ENCODE measurements at regions not wholly inside any gene's neighbourhood (a gene's known extent, or its start where the extent isn't known, plus 50 kb on each side); places are given as distances from the start of the nearest gene placed in this dataset.

DNA sequence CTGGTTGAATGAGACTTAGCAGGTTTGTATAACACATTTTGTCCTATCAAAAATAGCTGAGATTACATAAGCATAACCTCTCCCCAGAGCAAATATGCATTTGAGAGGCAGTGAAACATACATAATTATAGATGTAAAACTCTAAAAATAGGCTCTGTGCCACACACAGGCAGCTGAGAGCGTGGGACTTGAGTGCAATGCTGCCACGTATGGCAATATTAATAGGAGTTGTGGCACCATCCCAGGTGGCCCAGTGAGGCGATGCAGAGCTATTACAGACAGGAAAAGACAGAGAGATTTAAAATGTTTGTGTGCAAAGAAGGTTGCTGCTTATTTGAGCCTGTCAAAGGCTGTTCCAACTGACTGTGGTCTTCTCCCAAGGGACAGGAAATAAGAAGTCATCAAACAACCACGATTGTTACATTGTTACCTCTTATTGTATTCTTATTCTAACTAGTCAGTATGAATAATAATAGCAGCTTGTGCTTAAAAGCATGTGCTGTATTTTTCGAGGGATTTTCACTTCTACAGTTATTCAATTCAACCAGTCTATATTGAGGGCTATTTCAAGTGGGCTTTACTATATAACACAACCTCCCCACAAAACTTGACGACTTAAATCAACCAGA lies 116.5 kb downstream of the SALL1 start:
- DNase-seq, result no peak

DNA sequence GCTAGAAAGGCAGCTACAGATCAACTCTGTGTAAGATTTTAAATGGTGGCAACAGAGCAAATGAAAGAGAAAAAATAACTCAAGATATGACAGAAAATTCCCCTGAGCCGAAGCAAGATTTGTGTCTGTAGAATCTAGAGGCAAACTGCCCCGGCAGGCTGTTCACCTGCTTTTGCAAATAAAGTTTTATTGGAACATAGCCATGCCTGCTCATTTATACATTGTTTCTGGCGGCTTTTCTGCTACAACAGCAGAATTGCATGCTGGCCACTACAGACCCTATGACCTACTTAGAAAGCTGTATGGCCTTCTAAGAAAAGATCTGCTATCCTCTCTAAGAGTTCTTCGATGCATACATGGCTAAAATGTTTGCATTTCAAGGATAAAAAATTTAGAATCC lies 119.5 kb downstream of the SALL1 start:
- no peak for DNase-seq

DNA sequence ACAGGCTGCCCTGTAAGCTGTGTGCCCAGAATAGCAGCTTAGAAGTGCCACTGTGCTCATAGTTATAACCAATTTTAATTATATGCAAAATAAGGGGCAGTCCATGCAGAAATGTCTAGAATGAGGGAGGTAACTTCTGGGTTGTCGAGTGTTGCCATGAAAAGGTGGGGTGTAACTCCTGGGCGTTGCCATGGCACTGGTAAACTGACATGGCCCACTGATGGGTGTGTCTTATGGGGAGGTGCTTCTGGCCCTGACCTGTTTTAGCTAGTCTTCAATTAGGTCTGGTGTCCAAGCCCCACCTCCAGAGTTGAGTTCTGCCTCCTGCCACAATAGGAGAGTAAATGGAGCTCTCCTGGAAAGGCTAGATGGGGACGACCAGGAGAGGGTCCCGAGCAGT lies 120.6 kb downstream of the SALL1 start:
- DNase-seq, result no peak

DNA sequence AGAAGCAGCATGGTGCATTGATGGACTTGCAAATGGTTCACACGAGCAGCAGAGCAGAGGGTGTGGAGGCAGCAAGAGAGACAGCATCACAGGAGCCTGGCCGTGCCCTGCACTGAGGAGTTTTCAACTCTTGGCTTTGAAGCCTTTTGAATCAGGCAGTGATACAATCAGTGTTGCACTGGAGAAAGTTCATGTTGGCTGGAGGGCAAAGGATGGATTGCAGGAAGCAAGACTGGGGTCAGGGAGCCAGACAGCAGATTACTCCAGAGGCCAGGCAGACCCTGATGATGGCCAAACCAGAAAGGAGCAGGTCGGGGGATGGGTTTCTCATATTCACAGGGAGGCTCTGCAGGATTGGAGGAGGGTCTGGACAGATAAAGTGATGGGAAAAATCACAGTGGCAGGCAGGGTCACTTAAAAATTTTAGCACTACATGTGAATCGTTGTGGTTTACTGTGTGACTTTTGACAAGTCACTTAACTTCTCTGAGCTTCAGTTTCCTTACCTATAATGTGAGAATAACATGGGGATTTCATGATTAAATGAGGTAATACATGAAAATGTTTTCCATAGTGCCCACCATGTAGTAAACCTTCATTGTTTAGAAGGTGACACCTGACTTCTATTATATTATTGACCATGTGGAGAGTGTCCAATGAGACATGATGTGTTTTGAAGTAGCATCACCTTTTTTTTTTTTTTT lies 125.3 kb downstream of the SALL1 start:
- DNase-seq, result no peak

DNA sequence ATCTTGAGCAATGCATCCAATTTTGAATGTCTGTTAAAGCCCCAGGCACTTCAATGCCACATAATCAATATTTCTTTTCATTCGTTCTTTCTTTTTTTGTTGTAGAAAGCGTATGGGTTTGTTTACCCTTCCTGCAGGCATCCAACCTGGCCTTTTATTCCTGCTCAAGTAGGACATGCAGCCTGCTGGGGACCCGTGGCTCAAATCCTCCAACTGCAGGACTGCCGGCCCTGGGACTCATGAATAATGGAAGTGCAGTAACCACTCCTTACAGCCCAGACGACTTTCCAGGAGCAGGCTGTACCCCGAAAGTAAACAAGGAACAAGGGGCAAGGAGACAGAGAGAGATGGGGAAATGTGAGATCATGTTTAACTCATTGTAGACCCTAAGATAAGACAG lies 126.4 kb downstream of the SALL1 start:
- DNase-seq, result no peak

- no peak for DNase-seq
Observed at GRCh38 chr16:51022955-51023354, 128.1 kb downstream of the SALL1 start.

- DNase-seq, result no peak
Observed at GRCh38 chr16:51019617-51020016, 131.5 kb downstream of the SALL1 start.

DNA sequence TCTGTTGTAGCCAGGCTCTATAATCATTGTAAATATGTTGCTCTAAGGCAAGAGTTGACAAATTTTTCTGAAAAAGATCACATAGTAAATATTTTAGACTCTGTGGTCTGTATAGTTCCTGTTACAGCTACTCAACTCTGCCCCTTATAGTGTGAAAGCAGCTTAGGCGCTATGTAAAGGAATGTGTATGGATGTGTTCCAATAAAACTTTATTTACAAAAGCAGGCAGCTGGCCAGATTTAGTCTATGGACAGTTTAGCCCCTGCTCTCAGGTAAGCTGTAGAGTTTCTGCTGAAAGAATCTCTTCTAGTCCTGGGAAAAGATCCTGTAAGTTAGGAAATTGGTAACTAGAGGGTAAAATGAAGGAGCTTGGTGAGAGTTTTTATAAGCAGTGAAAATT lies 133.1 kb downstream of the SALL1 start:
- no peak for DNase-seq

- no peak for DNase-seq
Observed at GRCh38 chr16:51012396-51012795, 138.7 kb downstream of the SALL1 start.

GRCh38 chr16:51010817-51011216 lies 140.3 kb downstream of the SALL1 start:
- DNase-seq, result no peak

DNA sequence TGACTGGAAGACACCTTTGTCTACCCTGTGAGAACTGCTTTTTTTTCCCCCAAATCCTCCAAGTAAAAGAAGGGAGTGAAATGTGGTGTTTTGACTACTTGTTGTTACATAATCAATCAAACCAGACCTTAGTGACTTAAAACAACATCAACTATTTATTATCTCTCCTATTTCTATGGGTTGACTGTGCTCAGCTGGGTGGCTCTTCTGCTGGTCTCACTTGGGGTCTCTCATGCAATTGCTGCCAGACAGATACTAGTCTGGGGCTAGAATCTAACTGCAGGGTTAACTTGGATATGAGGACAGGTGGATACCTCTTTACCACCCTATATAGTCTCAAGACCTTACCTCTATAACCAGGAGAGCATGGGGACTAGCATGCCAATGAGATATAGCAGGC lies 141.3 kb downstream of the SALL1 start:
- DNase-seq, result no peak

DNA sequence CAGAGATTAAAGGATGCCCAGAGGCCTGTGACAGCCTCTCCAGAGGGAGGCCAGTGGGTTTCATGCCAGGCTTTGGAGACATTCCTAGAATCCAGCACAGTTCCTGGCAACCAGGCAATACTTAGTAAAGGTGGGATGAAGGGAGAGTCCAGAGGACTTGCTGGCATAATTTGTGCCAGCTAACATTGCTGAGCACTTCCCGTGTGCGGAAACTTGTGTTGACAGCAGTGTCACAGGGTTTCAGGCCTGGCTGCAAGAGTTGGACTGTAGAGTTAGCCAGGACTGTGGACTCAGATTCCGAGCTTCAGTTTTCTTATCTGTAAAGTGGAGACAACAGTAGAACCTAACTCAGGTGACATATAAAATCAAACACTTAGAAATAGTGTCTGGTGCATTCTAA lies 141.7 kb downstream of the SALL1 start:
- no peak for DNase-seq

DNA sequence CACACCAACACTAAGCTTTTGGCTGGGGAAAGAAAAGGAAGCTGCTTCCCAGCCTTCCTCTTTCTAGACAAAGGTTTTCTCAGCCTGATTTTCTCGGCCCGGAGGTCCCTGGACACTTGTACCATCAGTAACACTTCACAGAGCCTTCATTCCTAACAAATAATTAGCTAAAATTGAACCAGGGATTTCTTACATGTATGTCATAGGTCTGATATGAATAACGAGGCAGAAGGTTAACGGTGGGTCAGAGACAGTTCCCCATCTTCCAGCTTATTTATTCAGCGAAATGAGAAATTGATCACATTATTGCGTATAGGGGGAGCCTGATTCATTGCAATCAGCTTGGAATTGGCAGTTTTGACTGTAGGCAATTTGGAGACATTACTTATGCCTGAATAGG lies 142.5 kb downstream of the SALL1 start:
- DNase-seq, result no peak

GRCh38 chr16:51008037-51008436 lies 143.0 kb downstream of the SALL1 start:
- no peak for DNase-seq

DNA sequence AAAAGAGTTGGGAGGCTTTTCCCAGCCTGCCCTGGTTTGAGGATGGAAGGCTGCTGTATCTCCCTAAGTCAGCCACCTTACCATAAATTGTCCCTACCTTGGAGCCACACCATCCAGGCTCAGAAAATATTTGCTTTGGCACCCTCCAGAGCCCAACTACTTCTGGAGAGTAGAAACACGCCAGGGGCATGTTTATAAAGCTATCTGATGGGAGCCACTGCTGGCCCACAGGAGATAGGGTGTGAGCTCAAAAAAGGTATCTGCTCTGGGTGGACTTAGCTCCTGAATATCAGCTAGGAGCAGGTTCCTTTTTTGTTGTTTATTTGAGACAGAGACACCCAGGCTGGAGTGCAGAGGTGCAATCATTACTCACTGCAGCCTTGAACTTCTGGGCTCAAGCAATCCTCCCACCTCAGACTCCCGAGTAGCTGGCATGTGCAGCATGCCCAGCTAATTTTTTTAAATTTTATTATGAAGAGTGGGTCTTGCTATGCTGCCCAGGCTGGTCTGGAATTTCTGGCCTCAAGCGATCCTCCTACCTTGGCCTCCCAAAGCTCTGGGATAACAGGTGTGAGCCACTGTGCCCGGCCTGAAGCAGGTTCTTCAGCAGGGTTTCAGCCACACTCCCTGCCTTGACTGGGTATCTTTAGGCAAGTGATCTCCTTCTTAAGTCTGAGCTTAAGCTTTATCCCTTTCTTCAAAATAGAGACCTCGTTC lies 147.1 kb downstream of the SALL1 start:
- no peak for DNase-seq

DNA sequence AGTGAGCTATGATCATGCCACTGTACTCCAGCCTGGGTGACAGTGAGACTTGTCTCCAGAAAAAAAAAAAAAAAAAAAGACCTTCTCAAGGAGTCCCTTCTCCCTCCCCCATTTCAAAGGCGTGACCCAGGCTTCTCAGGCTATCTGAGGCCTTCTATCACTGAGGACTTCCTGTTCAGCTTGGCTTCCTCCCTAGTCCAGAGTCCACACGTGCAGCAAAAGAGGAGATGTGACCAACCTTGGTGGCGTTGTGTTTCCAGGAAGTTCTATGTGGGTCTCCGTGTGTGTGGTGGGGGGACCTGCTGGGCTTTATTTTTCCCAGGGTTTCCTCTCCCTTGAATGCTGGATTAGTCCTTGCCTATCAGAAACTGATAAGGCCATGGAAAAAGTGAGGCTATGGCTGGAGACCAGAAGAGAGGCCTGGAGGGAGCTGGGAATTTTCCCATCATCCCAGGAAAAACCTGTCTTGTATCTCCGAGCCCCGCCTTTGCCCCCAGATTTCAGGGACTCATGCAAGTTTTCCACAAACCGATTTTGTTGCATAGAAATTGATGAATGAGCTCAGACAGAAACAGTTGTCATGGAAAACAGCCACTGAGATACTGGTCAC lies 148.1 kb downstream of the SALL1 start:
- DNase-seq, result no peak

DNA sequence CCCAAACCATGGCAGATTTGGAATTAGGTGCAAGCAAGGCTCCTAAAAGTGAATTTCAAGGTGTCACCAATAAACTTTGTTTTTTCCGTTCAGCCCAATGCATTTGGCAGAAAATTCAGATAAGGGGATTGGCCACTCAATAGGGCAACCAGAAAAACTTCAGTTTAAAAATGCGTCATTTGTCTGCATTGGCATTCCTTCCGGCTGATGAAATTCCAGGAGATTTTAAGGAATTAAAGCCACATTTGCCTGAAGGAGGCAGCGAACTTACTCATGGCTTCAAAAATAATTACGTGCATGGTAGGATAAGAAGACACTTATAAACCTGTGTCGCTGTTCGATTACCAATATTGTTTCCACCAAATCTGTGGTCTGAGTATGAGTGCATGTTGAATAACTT lies 151.9 kb downstream of the SALL1 start:
- DNase-seq, result no peak

DNA sequence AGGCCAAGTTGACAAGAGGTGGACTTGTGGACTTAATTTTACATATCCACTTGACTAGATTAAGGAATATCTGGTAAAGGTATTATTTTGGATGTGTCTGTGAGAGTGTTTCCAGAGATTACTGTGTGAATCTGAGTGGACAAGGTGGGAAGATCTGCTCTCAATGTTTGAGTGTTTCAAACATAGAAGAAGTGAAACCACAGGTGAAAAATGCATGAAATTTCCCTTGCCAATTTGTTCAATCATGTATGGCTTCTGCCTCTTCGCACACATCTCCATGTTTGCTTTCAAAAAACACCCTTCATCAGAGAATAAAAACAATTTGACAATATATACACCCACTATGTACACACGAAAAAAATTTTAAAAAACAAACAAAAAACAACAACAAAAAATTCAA lies 152.7 kb downstream of the SALL1 start:
- DNase-seq, result no peak

- no peak for DNase-seq
Observed at GRCh38 chr16:50997679-50998078, 153.4 kb downstream of the SALL1 start.

- DNase-seq, result no peak
Observed at GRCh38 chr16:50996830-50997186, 154.3 kb downstream of the SALL1 start.

DNA sequence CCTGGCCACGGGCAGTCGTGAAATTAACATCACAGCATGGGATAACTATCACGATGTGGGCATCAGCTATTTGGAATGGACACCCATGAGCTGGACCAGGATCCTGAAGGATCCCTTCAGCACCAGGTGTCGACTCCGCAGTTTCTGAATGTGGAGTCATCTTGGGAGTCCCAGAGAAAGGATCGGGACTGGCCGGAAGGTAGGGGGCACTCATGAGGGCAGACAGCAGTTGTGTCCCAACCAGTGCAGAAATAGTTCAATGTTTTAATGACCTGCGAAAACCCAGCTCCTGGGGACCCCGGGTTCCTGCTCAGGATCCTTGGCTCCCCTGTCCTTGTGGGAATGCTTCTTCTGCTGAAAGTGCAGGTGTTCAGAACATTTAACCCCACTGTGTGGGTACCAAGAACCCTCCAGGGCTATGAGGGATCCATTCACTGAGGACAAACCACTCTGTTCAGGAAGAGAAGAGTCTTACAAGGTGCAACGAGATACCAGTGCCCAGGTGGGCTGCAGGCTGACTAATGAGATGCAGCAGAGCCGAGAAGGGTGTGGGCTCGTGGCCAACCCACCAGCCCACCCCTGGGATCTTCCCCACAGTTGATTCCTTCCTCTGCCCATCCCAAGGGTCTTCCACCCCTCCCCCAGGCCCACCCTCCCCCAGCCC lies 154.8 kb downstream of the SALL1 start:
- DNase-seq, result no peak

- no peak for DNase-seq
Observed at GRCh38 chr16:50994995-50995394, 156.1 kb downstream of the SALL1 start.

DNA sequence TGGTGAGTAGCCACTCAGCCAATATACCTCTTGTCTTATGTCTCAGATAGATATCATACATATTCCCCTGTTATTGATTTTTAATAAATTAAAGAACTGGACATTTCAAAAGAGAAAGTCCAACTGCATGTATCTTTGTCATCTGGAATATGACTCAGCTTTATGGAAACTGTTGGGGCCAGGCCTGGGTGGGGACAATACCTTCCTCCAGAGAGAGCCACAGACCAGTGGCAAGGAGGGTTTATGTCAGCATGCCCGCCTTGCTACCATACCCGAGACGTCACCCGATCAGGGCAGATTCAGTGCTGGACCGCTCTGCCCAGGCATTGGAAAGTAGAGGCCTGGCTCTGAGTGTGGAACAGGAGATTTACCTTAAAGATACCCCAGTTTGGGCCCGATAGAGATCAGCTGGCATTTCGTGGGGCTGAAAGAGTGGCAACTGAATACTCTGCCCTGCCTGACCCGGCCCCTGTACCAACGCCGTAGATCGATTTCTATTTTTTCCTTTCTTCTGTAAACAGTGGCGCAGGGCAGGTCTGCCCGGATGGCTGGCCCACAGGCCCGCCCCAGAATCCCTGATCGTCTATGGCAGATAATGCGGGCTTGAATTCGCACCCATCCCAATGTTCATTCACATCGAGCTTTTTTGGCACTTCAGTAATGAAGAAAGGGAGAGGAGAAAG lies 158.6 kb downstream of the SALL1 start:
- DNase-seq, result no peak
